Fibroblast of lung (primary cell): ENCODE measurements at regions not wholly inside any gene's neighbourhood (a gene's known extent, or its start where the extent isn't known, plus 50 kb on each side); places are given as distances from the start of the nearest gene placed in this dataset.

Experiments
- EZH2 ChIP-seq: IDR thresholded peaks from 2 replicates; pipeline ENCODE4 v1.5.1; 2012; ENCODE audit warnings: low read length, control low read depth, mild to moderate bottlenecking; ENCODE audit errors: missing control alignments
- TF ChIP-seq, protein P1 (sequence below), 2 donors: IDR thresholded peaks in 1 of 2; conservative IDR thresholded peaks in 1 of 2; 1 replicate in 1 of 2; 2 replicates in 1 of 2; pipeline ENCODE4 v1.5.1; 2011 to 2012; ENCODE audit warnings: low read length in 2 of 2, control low read depth in 1 of 2, inconsistent platforms in 1 of 2, low read depth in 1 of 2, mild to moderate bottlenecking in 1 of 2

DNA sequence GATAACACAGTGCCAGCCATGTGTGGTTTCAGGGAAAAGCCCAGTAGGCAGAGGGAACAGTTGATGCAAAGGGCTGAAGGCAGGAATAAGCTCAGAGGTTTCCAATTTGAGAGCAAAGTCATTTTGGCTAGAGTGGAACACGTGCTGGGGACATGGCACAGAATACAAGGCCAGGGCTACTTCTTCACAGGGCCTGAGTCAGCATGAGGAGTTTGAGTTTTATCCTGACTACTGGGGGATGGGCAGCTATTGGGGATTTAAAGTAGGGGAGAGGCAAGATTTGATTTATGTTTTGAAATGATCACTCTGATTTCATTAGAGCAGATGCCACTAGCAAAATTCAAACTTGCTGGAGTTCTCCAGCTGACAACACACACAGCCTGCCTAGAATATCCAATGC, 241.1 kb upstream of the CSF3R start:
- TF ChIP-seq, protein P1, sequence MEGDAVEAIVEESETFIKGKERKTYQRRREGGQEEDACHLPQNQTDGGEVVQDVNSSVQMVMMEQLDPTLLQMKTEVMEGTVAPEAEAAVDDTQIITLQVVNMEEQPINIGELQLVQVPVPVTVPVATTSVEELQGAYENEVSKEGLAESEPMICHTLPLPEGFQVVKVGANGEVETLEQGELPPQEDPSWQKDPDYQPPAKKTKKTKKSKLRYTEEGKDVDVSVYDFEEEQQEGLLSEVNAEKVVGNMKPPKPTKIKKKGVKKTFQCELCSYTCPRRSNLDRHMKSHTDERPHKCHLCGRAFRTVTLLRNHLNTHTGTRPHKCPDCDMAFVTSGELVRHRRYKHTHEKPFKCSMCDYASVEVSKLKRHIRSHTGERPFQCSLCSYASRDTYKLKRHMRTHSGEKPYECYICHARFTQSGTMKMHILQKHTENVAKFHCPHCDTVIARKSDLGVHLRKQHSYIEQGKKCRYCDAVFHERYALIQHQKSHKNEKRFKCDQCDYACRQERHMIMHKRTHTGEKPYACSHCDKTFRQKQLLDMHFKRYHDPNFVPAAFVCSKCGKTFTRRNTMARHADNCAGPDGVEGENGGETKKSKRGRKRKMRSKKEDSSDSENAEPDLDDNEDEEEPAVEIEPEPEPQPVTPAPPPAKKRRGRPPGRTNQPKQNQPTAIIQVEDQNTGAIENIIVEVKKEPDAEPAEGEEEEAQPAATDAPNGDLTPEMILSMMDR (conservative IDR thresholded peaks at IDR 0.05 in 1 of 2, IDR thresholded peaks at IDR 0.05 in 1 of 2; ENCODE audit: low read depth in 1 of 2, low read length in 2 of 2) = no peak
- TF ChIP-seq EZH2 = no peak
